ENCODE measurements at regions not wholly inside any gene's neighbourhood (a gene's known extent, or its start where the extent isn't known, plus 50 kb on each side); places are given as distances from the start of the nearest gene placed in this dataset.

DNA sequence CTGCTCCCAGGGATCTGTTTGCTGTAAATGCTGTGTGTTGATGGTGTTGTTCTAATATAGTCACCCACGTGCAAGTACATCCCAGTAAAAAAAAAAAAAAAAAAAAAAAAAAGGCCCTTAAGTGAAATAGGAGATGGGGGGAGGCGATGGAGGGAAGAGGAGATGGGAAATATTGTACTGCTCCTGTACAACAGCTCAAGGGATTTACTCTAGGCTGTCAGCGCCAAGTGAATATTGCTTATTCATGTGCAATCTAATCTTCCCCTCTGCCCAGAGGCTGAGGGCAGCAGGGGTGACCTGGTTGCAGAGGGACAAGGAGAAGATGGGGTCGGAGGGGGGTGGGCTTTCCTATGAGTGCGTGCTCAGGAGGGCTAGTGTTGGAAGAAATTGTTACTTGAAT lies 206.2 kb upstream of the CADM1 start:
- ChIA-PET POLR2A (no interaction called here), CTCF (no interaction called here)
- H3K36me3 Mint-ChIP-seq (ENCODE audit: insufficient read depth, unreplicated experiment), result no peaks in the 10 kb centered on the region
- H3K27me3 Mint-ChIP-seq (ENCODE audit: insufficient read depth, unreplicated experiment), result peaks cover 5% of the 10 kb centered on the region
- TF ChIP-seq, protein P1, sequence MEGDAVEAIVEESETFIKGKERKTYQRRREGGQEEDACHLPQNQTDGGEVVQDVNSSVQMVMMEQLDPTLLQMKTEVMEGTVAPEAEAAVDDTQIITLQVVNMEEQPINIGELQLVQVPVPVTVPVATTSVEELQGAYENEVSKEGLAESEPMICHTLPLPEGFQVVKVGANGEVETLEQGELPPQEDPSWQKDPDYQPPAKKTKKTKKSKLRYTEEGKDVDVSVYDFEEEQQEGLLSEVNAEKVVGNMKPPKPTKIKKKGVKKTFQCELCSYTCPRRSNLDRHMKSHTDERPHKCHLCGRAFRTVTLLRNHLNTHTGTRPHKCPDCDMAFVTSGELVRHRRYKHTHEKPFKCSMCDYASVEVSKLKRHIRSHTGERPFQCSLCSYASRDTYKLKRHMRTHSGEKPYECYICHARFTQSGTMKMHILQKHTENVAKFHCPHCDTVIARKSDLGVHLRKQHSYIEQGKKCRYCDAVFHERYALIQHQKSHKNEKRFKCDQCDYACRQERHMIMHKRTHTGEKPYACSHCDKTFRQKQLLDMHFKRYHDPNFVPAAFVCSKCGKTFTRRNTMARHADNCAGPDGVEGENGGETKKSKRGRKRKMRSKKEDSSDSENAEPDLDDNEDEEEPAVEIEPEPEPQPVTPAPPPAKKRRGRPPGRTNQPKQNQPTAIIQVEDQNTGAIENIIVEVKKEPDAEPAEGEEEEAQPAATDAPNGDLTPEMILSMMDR (IDR thresholded peaks at IDR 0.05; ENCODE audit: insufficient read depth in 1 of 2, low read depth in 1 of 2, low read length in 1 of 2, severe bottlenecking in 1 of 2, unreplicated experiment in 1 of 2), result no peak
- H3K9me3 Mint-ChIP-seq (ENCODE audit: unreplicated experiment), result no peaks in the 10 kb centered on the region
- peaks cover 7% of the 10 kb centered on the region for H3K4me1 Mint-ChIP-seq (ENCODE audit: low read depth, unreplicated experiment)
- no peak for DNase-seq
- no TSS peak for BruUV-seq (replicated peaks)
- Histone ChIP-seq H3K4me3 (ENCODE audit: low read depth, low read length) (no peak overlapping the region), H3K9me3 (no peaks in the 10 kb centered on the region), H3K4me1 (peaks cover 9% of the 10 kb centered on the region), H3K36me3 (ENCODE audit: control insufficient read depth, insufficient read depth, low read length) (no peaks in the 10 kb centered on the region), H3K27me3 (replicated peaks; ENCODE audit: control insufficient read depth, insufficient read depth, low read length) (no peaks in the 10 kb centered on the region)
- no peak overlapping the region for H3K27ac Mint-ChIP-seq (ENCODE audit: unreplicated experiment)
- no peak overlapping the region for H3K4me3 Mint-ChIP-seq (ENCODE audit: unreplicated experiment)
- intact Hi-C loops (cut with micrococcal nuclease; ENCODE audit: unreplicated experiment), result no loop called here

DNA sequence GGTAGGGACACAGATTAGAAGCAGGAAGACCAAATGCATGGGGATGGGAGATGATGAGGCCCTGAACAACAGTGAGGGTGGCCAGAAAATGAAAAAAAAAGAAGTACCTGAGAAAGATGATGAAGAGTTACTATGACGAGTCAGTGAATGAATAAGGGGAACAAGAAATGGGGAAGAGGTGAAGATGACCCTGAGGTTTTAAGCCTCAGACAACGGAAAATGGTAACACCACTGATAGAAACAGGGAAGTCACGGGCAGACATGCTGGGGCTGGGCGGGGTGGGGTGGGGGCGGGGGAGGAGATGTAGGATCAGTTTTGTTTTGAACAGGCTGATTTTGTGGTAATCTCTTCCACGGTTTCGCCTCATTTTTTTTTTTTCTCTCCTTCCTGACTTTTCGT lies 205.1 kb upstream of the CADM1 start:
- H3K36me3 ChIP-seq (ENCODE audit: control insufficient read depth, insufficient read depth, low read length), result no peaks in the 10 kb centered on the region
- no peak overlapping the region for H3K4me3 ChIP-seq (ENCODE audit: low read depth, low read length)
- intact Hi-C loops (cut with micrococcal nuclease; ENCODE audit: unreplicated experiment), result no loop called here
- peaks cover 9% of the 10 kb centered on the region for H3K9me3 Mint-ChIP-seq (ENCODE audit: unreplicated experiment)
- H3K27me3 Mint-ChIP-seq (ENCODE audit: insufficient read depth, unreplicated experiment), result peaks cover 8% of the 10 kb centered on the region
- no peaks in the 10 kb centered on the region for H3K4me1 ChIP-seq
- no peaks in the 10 kb centered on the region for H3K27me3 ChIP-seq (replicated peaks; ENCODE audit: control insufficient read depth, insufficient read depth, low read length)
- TF ChIP-seq, protein P1 (IDR thresholded peaks at IDR 0.05; ENCODE audit: insufficient read depth in 1 of 2, low read depth in 1 of 2, low read length in 1 of 2, severe bottlenecking in 1 of 2, unreplicated experiment in 1 of 2), result no peak
- POLR2A ChIA-PET, result no interaction called here
- peaks cover 1% of the 10 kb centered on the region; the same call in 1 of the 2 replicates for H3K9me3 ChIP-seq
- no peaks in the 10 kb centered on the region for H3K4me1 Mint-ChIP-seq (ENCODE audit: low read depth, unreplicated experiment)
- H3K27ac Mint-ChIP-seq (ENCODE audit: unreplicated experiment), result no peak overlapping the region
- no peak for DNase-seq
- CTCF ChIA-PET, result no interaction called here
- H3K36me3 Mint-ChIP-seq (ENCODE audit: insufficient read depth, unreplicated experiment), result no peaks in the 10 kb centered on the region
- H3K4me3 Mint-ChIP-seq (ENCODE audit: unreplicated experiment), result no peak overlapping the region
- BruUV-seq (replicated peaks), result no TSS peak

DNA sequence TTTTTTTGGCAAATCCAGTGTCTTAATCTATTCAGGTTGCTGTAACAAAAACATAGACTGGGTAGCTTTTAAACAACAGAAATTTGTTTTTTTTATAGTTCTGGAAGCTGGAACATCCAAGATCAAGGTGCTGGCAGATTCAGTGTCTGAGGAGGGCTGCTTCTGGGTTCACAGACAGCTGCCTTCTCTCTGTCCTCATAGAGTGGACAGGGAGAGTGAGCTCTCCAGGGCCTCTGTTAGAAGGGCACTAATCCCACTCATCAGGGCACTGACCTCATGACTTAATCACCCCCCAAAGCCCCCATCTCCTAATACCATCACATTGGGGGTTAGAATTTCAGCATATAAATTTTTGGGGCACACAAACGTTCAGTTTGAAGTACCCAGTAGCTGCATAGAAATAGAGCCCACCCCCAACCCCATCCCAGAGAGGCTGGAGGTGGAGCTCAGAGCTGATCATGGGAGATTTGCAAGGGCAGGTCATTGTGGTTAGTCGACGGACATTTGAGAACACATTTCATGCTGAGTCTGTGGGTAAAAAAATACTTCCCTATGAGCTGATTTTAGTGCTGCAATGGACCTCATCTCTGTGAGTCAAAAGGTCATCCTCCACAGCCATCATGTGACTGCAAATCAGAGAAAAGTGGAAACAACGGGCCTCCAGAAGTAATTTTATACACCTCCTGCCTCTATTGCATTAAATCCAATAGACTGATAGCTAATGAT lies 203.1 kb upstream of the CADM1 start:
- ChIA-PET CTCF (interaction anchor here (1.1 kb wide), 1 partner anchor 204 kb away, joined by 3 read pairs; no protein-coding TSS in a partner anchor), POLR2A (no interaction called here)
- Histone ChIP-seq H3K27me3 (replicated peaks; ENCODE audit: control insufficient read depth, insufficient read depth, low read length) (no peaks in the 10 kb centered on the region), H3K4me1 (no peaks in the 10 kb centered on the region), H3K36me3 (ENCODE audit: control insufficient read depth, insufficient read depth, low read length) (no peaks in the 10 kb centered on the region), H3K4me3 (ENCODE audit: low read depth, low read length) (no peak overlapping the region), H3K9me3 (peaks cover 5% of the 10 kb centered on the region; the same call in 1 of the 2 replicates)
- intact Hi-C loops (cut with micrococcal nuclease; ENCODE audit: unreplicated experiment), result no loop called here
- DNase-seq, result no peak
- Mint-ChIP-seq H3K4me1 (ENCODE audit: low read depth, unreplicated experiment) (no peaks in the 10 kb centered on the region), H3K27me3 (ENCODE audit: insufficient read depth, unreplicated experiment) (peaks cover 8% of the 10 kb centered on the region), H3K4me3 (ENCODE audit: unreplicated experiment) (no peak overlapping the region), H3K36me3 (ENCODE audit: insufficient read depth, unreplicated experiment) (no peaks in the 10 kb centered on the region), H3K27ac (ENCODE audit: unreplicated experiment) (no peak overlapping the region), H3K9me3 (ENCODE audit: unreplicated experiment) (peaks cover 12% of the 10 kb centered on the region)
- no TSS peak for BruUV-seq (replicated peaks)
- TF ChIP-seq, protein P1 (IDR thresholded peaks at IDR 0.05; ENCODE audit: insufficient read depth in 1 of 2, low read depth in 1 of 2, low read length in 1 of 2, severe bottlenecking in 1 of 2, unreplicated experiment in 1 of 2), result no peak

All from Caco-2 (cell line).